ENCODE measurements at regions not wholly inside any gene's neighbourhood (a gene's known extent, or its start where the extent isn't known, plus 50 kb on each side); places are given as distances from the start of the nearest gene placed in this dataset.
"Not testable (repeated sequence)": the region's sequence is repeated elsewhere in the genome, so short reads cannot be mapped to it uniquely, and the experiment has no call there.

GRCh38 chr5:27748847-27749246 is 710.5 kb upstream of the CDH9 start:
- no peak overlapping the region for H3K4me3 ChIP-seq
- no peak overlapping the region for H3K27ac ChIP-seq

- H3K4me3 ChIP-seq = not testable (repeated sequence)
These were observed 705.1 kb upstream of the CDH9 start for GRCh38 chr5:27743383-27743979.

DNA sequence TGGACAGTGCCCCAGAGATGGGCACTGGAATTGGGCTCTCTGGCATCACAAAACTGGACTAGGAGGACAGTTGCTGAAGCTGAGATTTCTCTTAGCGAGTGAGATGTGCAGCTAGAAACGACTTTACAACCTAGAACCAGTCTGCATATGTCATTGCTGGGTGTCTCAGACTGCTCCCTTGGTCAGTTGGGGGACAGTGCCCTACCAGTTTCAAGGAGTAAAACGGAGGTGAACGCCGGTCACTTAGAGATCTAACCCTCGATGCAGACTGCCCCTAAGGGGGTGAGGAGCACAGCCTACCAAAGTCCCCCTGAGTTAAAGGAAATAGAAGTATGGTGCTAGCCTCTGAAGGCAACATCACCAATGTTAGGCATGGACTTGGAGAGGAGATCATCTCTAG is 704.4 kb upstream of the CDH9 start:
- H3K4me3 ChIP-seq = no peak overlapping the region
- no peak overlapping the region for H3K27ac ChIP-seq

More at GRCh38 chr5:27743383-27743979, 705.1 kb upstream of the CDH9 start:
- not testable (repeated sequence) for H3K27ac ChIP-seq

GRCh38 chr5:27734838-27735237 is 696.5 kb upstream of the CDH9 start:
- no peak overlapping the region for H3K4me3 ChIP-seq
- no peak overlapping the region for H3K27ac ChIP-seq

- Histone ChIP-seq H3K27ac (no peak overlapping the region), H3K4me3 (no peak overlapping the region)
These were observed 694.9 kb upstream of the CDH9 start for GRCh38 chr5:27733237-27733636.

- no peak overlapping the region for H3K27ac ChIP-seq
- no peak overlapping the region for H3K4me3 ChIP-seq
These were observed 688.9 kb upstream of the CDH9 start for GRCh38 chr5:27727254-27727653.

DNA sequence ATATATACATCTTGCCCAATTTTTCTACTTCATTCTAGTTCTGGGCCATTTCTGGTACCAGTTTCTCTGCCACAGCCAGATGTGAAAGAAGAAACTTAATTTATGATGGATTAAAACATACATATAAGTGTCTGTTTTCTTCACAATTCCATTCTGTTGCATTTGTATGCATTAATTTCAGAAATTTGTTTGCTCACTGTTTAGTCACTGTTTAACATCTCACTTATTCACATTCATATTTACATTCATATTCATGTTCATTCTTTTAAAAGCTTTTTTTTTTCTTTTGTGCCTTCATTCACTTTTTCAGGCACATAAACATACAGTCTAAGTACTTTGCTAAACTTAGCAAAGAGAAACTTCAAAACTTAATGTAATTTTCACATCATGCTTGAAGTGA is 684.0 kb upstream of the CDH9 start:
- Histone ChIP-seq H3K4me3 (no peak overlapping the region), H3K27ac (no peak overlapping the region)

DNA sequence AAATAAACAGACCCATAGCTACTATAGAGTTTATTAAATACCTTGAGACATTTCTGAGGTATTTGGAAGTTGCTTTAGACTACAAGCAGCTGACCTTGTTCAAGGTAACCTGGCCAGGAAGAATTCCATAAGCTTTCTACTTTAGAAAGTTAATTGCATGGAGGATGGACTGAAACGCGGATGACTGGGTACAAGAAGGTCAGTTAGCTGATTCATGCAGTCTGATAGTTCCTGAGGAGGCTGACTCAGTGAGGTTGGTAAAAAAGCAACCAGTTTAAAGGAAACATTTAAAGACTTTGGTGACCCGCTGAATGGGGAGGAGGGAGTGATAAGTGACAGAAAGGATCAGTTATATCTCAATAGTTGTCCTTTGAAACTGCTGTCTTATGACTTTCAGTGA is 670.1 kb upstream of the CDH9 start:
- Histone ChIP-seq H3K4me3 (no peak overlapping the region), H3K27ac (no peak overlapping the region)

GRCh38 chr5:27706832-27707231 is 668.4 kb upstream of the CDH9 start:
- Histone ChIP-seq H3K4me3 (no peak overlapping the region), H3K27ac (no peak overlapping the region)

GRCh38 chr5:27705661-27706060 is 667.3 kb upstream of the CDH9 start:
- Histone ChIP-seq H3K4me3 (no peak overlapping the region), H3K27ac (no peak overlapping the region)

DNA sequence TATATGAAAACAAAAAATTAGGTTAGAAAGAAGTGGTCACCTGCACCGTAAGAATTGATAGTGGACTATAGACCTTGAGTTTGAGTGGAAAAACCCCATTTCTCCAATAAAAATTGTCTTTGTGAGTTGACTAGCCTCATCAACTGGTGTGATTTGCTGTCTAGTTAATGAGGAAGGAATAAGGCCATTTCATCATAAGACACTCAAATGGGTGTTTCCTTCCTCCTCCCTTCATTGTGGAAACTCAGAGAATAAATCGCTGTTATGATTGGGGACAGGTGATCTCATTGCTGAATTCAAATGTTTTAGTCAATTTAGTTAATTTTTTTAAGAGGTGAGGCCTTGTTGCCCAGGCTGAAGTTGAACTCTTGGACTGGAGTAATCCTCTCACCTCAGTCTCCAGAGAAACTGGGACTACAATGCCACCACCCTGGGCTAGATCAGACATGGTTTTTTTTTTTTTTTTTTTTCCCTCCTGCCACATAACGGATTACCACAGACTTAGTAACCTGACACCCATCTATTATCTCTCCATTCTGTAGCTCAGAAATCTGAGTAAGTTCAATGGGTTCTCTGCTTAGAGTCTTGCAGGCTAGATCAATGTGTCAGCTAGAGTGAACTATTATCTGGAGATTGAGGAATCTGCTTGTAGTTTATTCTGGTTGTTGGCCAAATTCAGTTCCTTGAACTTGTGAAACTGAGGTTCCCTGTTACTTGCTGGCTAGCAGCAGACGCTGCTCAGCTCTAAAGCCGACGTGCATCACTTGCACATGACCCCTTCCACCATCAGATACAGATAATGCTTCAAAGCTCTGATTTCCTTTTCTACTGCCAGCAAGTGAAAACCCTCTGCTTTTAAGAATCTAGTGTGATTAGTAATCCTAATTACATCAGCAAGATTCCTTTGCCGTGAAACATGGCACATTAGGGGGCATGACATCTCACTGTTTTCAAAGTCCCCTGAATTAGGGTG is 663.8 kb upstream of the CDH9 start:
- no peak overlapping the region for H3K4me3 ChIP-seq
- no peak overlapping the region for H3K27ac ChIP-seq

- no peak overlapping the region for H3K4me3 ChIP-seq
- no peak overlapping the region for H3K27ac ChIP-seq
These were observed 662.1 kb upstream of the CDH9 start for GRCh38 chr5:27700526-27700925.

GRCh38 chr5:27682600-27682999 is 644.2 kb upstream of the CDH9 start:
- no peak overlapping the region for H3K4me3 ChIP-seq
- no peak overlapping the region for H3K27ac ChIP-seq

GRCh38 chr5:27652505-27652904 is 614.1 kb upstream of the CDH9 start:
- H3K4me3 ChIP-seq = no peak overlapping the region
- no peak overlapping the region for H3K27ac ChIP-seq

- H3K4me3 ChIP-seq = no peak overlapping the region
- no peak overlapping the region for H3K27ac ChIP-seq
These were observed 600.7 kb upstream of the CDH9 start for GRCh38 chr5:27639005-27639612.

GRCh38 chr5:27619982-27620381 is 581.6 kb upstream of the CDH9 start:
- Histone ChIP-seq H3K27ac (no peak overlapping the region), H3K4me3 (no peak overlapping the region)

DNA sequence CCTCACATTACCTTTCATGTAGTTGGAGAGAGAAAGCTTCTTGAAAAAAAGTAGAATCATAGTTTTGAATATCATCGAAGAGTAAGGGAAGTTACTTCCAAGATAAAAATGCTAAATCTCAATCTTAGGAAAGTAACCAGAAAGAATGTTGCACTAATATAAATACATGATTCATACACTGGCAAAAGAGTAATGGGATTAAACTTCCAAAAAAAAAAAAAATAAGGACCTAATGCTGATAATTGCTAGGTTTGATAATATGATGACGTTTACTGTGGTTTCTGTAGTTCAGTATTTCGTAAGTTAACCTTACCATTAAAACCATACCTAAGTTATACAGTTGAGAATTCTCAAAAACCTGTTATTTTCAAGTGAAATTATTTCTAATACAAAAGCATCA is 573.8 kb upstream of the CDH9 start:
- Histone ChIP-seq H3K4me3 (no peak overlapping the region), H3K27ac (no peak overlapping the region)

DNA sequence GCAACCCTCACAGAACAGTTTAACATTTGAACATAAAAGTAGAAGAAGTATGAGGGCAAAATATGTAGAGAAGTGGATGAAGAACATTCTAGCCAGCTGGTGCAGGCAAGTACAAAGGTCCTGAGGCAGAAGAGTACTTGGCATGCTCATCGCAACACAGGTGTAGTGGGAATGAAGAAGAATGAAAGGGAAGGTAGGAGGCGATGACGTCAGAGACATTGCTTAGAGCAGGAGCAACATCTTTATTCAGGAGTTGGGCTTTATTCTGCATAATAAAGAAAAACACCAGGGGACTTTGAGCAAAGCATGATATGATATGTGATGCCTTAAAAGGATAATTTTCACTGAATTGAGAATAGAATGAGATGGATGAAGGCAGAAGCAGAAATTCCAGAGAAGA is 570.6 kb upstream of the CDH9 start:
- H3K27ac ChIP-seq = no peak overlapping the region
- H3K4me3 ChIP-seq = no peak overlapping the region

GRCh38 chr5:27598576-27598975 is 560.2 kb upstream of the CDH9 start:
- H3K27ac ChIP-seq = no peak overlapping the region
- no peak overlapping the region for H3K4me3 ChIP-seq

GRCh38 chr5:27594141-27594540 is 555.8 kb upstream of the CDH9 start:
- Histone ChIP-seq H3K27ac (no peak overlapping the region), H3K4me3 (no peak overlapping the region)

GRCh38 chr5:27592231-27592630 is 553.8 kb upstream of the CDH9 start:
- no peak overlapping the region for H3K4me3 ChIP-seq
- H3K27ac ChIP-seq = no peak overlapping the region

All from skin epidermis (tissue), 12 donors.